ENCODE measurements at regions not wholly inside any gene's neighbourhood (a gene's known extent, or its start where the extent isn't known, plus 50 kb on each side); places are given as distances from the start of the nearest gene placed in this dataset.

DNA sequence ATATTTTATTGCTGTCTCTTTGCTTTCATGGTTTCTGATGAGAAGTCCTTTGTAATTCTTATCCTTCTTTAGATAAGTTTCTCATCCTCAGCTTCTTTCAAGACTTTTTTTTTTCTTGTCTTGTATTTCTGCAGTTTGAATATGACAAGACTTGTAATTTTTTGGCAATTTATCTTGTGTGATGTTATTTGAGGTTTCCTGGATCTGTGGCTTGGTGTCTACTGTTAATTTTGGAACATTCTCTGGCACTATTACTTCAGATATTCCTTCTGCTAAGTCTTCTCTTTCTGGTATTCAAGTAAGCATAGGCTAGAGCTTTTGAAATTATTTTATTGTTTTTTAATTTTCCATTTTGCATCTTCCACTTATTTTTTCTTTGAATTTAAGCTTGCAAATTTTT, 1083.2 kb downstream of the CNTNAP5 start:
- Histone ChIP-seq H3K4me3 (ENCODE audit: insufficient read depth in 1 of 2, low read depth in 1 of 2, low read length in 2 of 2) (no peak overlapping the region), H2AFZ (ENCODE audit: low read depth, low read length) (no peak overlapping the region), H3K4ac (ENCODE audit: low read depth in 1 of 2, low read length in 2 of 2) (no peak overlapping the region), H3K36me3 (ENCODE audit: control insufficient read depth in 1 of 2, insufficient read depth in 2 of 2, low read depth in 1 of 2, low read length in 2 of 2) (no peaks in the 10 kb centered on the region), H2AK5ac (ENCODE audit: low read length, severe bottlenecking) (no peak overlapping the region), H3K9ac (ENCODE audit: low read length) (no peak overlapping the region), H3K27ac (ENCODE audit: low read length, poor library complexity, severe bottlenecking) (no peak overlapping the region), H2BK12ac (ENCODE audit: low read length in 2 of 2) (no peak overlapping the region), H3K79me1 (replicated peaks; ENCODE audit: low read length, poor library complexity, severe bottlenecking) (no peaks in the 10 kb centered on the region), H3K23ac (ENCODE audit: low read length in 2 of 2) (no peak overlapping the region), H4K91ac (ENCODE audit: low read length) (no peak overlapping the region), H2BK15ac (ENCODE audit: low read depth, poor library complexity, severe bottlenecking) (no peak overlapping the region), H3K4me2 (ENCODE audit: low read length, poor library complexity, severe bottlenecking) (no peak overlapping the region), H3K9me3 (ENCODE audit: control insufficient read depth, low read length) (no peaks in the 10 kb centered on the region), H2BK120ac (ENCODE audit: low read depth, low read length) (no peak overlapping the region), H3K14ac (ENCODE audit: low read length in 2 of 2) (no peak overlapping the region), H2BK5ac (ENCODE audit: low read depth, low read length, poor library complexity, severe bottlenecking) (no peak overlapping the region), H3K18ac (ENCODE audit: low read depth in 1 of 2, low read length in 2 of 2) (no peak overlapping the region), H3K4me1 (ENCODE audit: control insufficient read depth, insufficient read depth, low read depth, low read length) (no peaks in the 10 kb centered on the region), H4K8ac (ENCODE audit: low read length) (no peak overlapping the region), H3K27me3 (ENCODE audit: control insufficient read depth in 1 of 2, insufficient read depth in 1 of 2, low read length in 2 of 2) (no peaks in the 10 kb centered on the region)
- DNase-seq = no peak

DNA sequence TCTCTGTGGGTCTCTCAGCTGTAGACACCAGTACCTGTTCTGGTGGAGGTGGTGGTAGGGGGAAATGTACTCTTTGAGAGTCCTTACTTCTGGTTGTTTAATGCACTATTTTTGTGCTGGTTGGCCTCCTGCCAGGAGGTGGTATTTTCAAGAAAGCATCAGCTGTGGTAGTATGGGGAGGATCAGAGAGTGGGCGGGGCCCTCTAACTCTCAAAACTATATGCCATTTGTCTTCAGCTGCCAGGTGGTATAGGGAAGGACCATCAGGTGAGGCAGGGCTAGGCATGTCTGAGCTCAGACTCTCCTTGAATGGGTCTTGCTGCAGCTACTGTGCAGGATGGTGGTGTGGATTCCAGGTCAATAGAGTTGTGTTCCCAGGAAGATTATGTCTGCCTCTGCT, 1100.8 kb downstream of the CNTNAP5 start:
- Histone ChIP-seq H3K9ac (ENCODE audit: low read length) (no peak overlapping the region), H3K27ac (ENCODE audit: low read length, poor library complexity, severe bottlenecking) (no peak overlapping the region), H2AK5ac (ENCODE audit: low read length, severe bottlenecking) (no peak overlapping the region), H3K9me3 (ENCODE audit: control insufficient read depth, low read length) (peaks cover 14% of the 10 kb centered on the region), H4K91ac (ENCODE audit: low read length) (no peak overlapping the region), H2BK12ac (ENCODE audit: low read length in 2 of 2) (no peak overlapping the region), H3K79me1 (replicated peaks; ENCODE audit: low read length, poor library complexity, severe bottlenecking) (no peaks in the 10 kb centered on the region), H3K36me3 (ENCODE audit: control insufficient read depth in 1 of 2, insufficient read depth in 2 of 2, low read depth in 1 of 2, low read length in 2 of 2) (no peaks in the 10 kb centered on the region), H3K4ac (ENCODE audit: low read depth in 1 of 2, low read length in 2 of 2) (no peak overlapping the region), H2BK15ac (ENCODE audit: low read depth, poor library complexity, severe bottlenecking) (no peak overlapping the region), H3K14ac (ENCODE audit: low read length in 2 of 2) (no peak overlapping the region), H2BK120ac (ENCODE audit: low read depth, low read length) (no peak overlapping the region), H3K4me3 (ENCODE audit: insufficient read depth in 1 of 2, low read depth in 1 of 2, low read length in 2 of 2) (no peak overlapping the region), H3K27me3 (ENCODE audit: control insufficient read depth in 1 of 2, insufficient read depth in 1 of 2, low read length in 2 of 2) (no peaks in the 10 kb centered on the region), H2BK5ac (ENCODE audit: low read depth, low read length, poor library complexity, severe bottlenecking) (no peak overlapping the region), H3K23ac (ENCODE audit: low read length in 2 of 2) (no peak overlapping the region), H3K18ac (ENCODE audit: low read depth in 1 of 2, low read length in 2 of 2) (no peak overlapping the region), H3K4me1 (ENCODE audit: control insufficient read depth, insufficient read depth, low read depth, low read length) (no peaks in the 10 kb centered on the region), H2AFZ (ENCODE audit: low read depth, low read length) (no peak overlapping the region), H4K8ac (ENCODE audit: low read length) (no peak overlapping the region), H3K4me2 (ENCODE audit: low read length, poor library complexity, severe bottlenecking) (no peak overlapping the region)
- DNase-seq = no peak
- 100% methylated on average over 1 of the region's 1 CpG for WGBS

DNA sequence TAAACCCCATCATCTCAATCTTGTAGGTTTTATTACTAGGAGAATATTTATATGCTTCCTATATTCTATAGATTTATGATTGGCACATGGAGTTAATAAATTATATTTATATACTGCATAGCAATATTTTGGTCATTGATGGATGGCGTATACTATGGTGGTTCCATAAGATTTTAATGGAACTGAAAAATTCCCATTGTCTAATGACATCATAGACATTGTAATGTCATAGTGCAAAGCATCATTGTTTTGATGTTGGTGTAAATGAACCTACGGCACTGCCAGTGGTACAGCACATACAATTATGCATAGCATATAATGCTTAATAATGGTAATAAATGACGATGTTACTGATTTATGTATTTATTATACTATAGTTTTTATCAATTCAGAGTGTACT, 1135.9 kb downstream of the CNTNAP5 start:
- Histone ChIP-seq H3K4me3 (ENCODE audit: insufficient read depth in 1 of 2, low read depth in 1 of 2, low read length in 2 of 2) (no peak overlapping the region), H2BK12ac (ENCODE audit: low read length in 2 of 2) (no peak overlapping the region)
- DNase-seq = no peak

DNA sequence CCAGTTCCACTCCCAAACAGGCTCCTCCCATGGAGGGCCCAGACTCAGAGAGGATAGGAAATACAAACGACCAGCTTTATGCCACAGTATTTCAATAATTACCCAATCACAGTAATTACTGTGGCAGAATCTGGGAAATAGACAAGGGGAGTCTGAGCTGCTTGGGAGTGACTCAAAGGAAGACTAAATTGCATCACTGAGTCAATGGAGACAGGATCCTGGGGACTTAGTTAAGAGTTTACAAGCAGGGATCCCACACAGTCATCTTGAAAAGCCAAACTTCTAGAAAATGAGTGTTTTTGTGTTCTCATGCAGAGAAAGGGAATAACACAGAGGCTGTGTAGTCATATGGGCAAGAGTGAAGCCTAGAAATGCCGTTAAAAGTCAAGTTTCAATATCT, 1142.1 kb downstream of the CNTNAP5 start:
- WGBS = 65% methylated on average over 2 of the region's 2 CpGs

More for the DNA sequence above, 1135.9 kb downstream of the CNTNAP5 start:
- H3K9ac ChIP-seq (ENCODE audit: low read length) = no peak overlapping the region
- no peaks in the 10 kb centered on the region for H3K9me3 ChIP-seq (ENCODE audit: control insufficient read depth, low read length)
- H3K4me2 ChIP-seq (ENCODE audit: low read length, poor library complexity, severe bottlenecking) = no peak overlapping the region
- no peak overlapping the region for H4K91ac ChIP-seq (ENCODE audit: low read length)
- no peak overlapping the region for H2AK5ac ChIP-seq (ENCODE audit: low read length, severe bottlenecking)
- H3K4me1 ChIP-seq (ENCODE audit: control insufficient read depth, insufficient read depth, low read depth, low read length) = no peaks in the 10 kb centered on the region
- H3K14ac ChIP-seq (ENCODE audit: low read length in 2 of 2) = no peak overlapping the region
- no peak overlapping the region for H2BK15ac ChIP-seq (ENCODE audit: low read depth, poor library complexity, severe bottlenecking)
- H3K79me1 ChIP-seq (replicated peaks; ENCODE audit: low read length, poor library complexity, severe bottlenecking) = no peaks in the 10 kb centered on the region
- no peak overlapping the region for H2BK5ac ChIP-seq (ENCODE audit: low read depth, low read length, poor library complexity, severe bottlenecking)
- H2AFZ ChIP-seq (ENCODE audit: low read depth, low read length) = no peak overlapping the region
- H3K4ac ChIP-seq (ENCODE audit: low read depth in 1 of 2, low read length in 2 of 2) = no peak overlapping the region
- H2BK120ac ChIP-seq (ENCODE audit: low read depth, low read length) = no peak overlapping the region
- no peak overlapping the region for H3K27ac ChIP-seq (ENCODE audit: low read length, poor library complexity, severe bottlenecking)
- no peak overlapping the region for H3K18ac ChIP-seq (ENCODE audit: low read depth in 1 of 2, low read length in 2 of 2)
- H3K23ac ChIP-seq (ENCODE audit: low read length in 2 of 2) = no peak overlapping the region
- H4K8ac ChIP-seq (ENCODE audit: low read length) = no peak overlapping the region
- no peaks in the 10 kb centered on the region for H3K36me3 ChIP-seq (ENCODE audit: control insufficient read depth in 1 of 2, insufficient read depth in 2 of 2, low read depth in 1 of 2, low read length in 2 of 2)
- 100% methylated on average over 1 of the region's 3 CpGs for WGBS
- no peaks in the 10 kb centered on the region for H3K27me3 ChIP-seq (ENCODE audit: control insufficient read depth in 1 of 2, insufficient read depth in 1 of 2, low read length in 2 of 2)

More for the DNA sequence above, 1142.1 kb downstream of the CNTNAP5 start:
- H2AFZ ChIP-seq (ENCODE audit: low read depth, low read length) = no peak overlapping the region
- no peak overlapping the region for H3K14ac ChIP-seq (ENCODE audit: low read length in 2 of 2)
- H3K23ac ChIP-seq (ENCODE audit: low read length in 2 of 2) = no peak overlapping the region
- no peaks in the 10 kb centered on the region for H3K9me3 ChIP-seq (ENCODE audit: control insufficient read depth, low read length)
- no peak overlapping the region for H2AK5ac ChIP-seq (ENCODE audit: low read length, severe bottlenecking)
- no peak overlapping the region for H3K4me2 ChIP-seq (ENCODE audit: low read length, poor library complexity, severe bottlenecking)
- no peak overlapping the region for H2BK12ac ChIP-seq (ENCODE audit: low read length in 2 of 2)
- H3K27ac ChIP-seq (ENCODE audit: low read length, poor library complexity, severe bottlenecking) = no peak overlapping the region
- H4K8ac ChIP-seq (ENCODE audit: low read length) = no peak overlapping the region
- H2BK120ac ChIP-seq (ENCODE audit: low read depth, low read length) = no peak overlapping the region
- no peak overlapping the region for H2BK5ac ChIP-seq (ENCODE audit: low read depth, low read length, poor library complexity, severe bottlenecking)
- no peak overlapping the region for H4K91ac ChIP-seq (ENCODE audit: low read length)
- peak overlapping the region in 1 of 2 experiments; percentile 3 for H3K4me3 ChIP-seq (ENCODE audit: insufficient read depth in 1 of 2, low read depth in 1 of 2, low read length in 2 of 2)
- H2BK15ac ChIP-seq (ENCODE audit: low read depth, poor library complexity, severe bottlenecking) = no peak overlapping the region
- no peaks in the 10 kb centered on the region for H3K79me1 ChIP-seq (replicated peaks; ENCODE audit: low read length, poor library complexity, severe bottlenecking)
- DNase-seq = peak; percentile 41
- H3K9ac ChIP-seq (ENCODE audit: low read length) = peak overlapping the region; percentile 45
- no peak overlapping the region for H3K18ac ChIP-seq (ENCODE audit: low read depth in 1 of 2, low read length in 2 of 2)
- H3K27me3 ChIP-seq (ENCODE audit: control insufficient read depth in 1 of 2, insufficient read depth in 1 of 2, low read length in 2 of 2) = no peaks in the 10 kb centered on the region
- H3K4me1 ChIP-seq (ENCODE audit: control insufficient read depth, insufficient read depth, low read depth, low read length) = no peaks in the 10 kb centered on the region
- no peaks in the 10 kb centered on the region for H3K36me3 ChIP-seq (ENCODE audit: control insufficient read depth in 1 of 2, insufficient read depth in 2 of 2, low read depth in 1 of 2, low read length in 2 of 2)
- H3K4ac ChIP-seq (ENCODE audit: low read depth in 1 of 2, low read length in 2 of 2) = no peak overlapping the region
